ENCODE measurements at regions not wholly inside any gene's neighbourhood (a gene's known extent, or its start where the extent isn't known, plus 50 kb on each side); places are given as distances from the start of the nearest gene placed in this dataset.

DNA sequence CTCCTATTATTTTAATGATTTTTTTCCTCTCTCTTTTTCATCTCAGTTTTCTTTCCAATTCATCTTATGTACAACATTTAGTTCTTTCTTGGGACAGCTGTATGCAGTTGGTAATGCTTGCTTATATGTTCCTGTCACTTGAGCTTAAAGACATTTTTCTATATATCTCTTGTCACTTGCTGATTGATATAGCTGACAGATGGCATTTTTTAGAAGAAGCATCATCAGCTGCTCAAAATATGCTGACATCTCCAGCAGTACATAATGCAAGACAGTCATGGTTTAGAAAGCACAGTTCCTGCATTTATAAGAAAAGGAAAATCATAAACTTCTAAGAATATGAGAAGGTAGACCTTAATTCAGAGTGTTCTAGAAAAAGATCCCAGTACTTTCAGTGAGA lies 56.5 kb downstream of the DCAF8L1 start:
- no peak overlapping the region for H3K9ac ChIP-seq (ENCODE audit: low read length)
- H3K4me2 ChIP-seq (ENCODE audit: low read length) = no peak overlapping the region
- DNase-seq = no peak
- H3K56ac ChIP-seq (ENCODE audit: low read length) = no peak overlapping the region
- H2BK120ac ChIP-seq (ENCODE audit: low read depth, low read length) = no peak overlapping the region
- no peaks in the 10 kb centered on the region for H3K36me3 ChIP-seq (ENCODE audit: control insufficient read depth, insufficient read depth, low read length)
- H4K5ac ChIP-seq (ENCODE audit: low read length) = no peak overlapping the region
- no peak overlapping the region for H3K4ac ChIP-seq (ENCODE audit: low read depth, low read length)
- H2BK15ac ChIP-seq (replicated peaks; ENCODE audit: low read depth) = no peak overlapping the region
- no peaks in the 10 kb centered on the region for H3K79me1 ChIP-seq (ENCODE audit: low read length)
- H4K8ac ChIP-seq (ENCODE audit: low read depth, low read length) = no peak overlapping the region
- no peaks in the 10 kb centered on the region for H3K27me3 ChIP-seq (ENCODE audit: insufficient read depth, low read length, poor library complexity)
- H3K27ac ChIP-seq (ENCODE audit: low read depth, low read length) = no peak overlapping the region
- H3K18ac ChIP-seq (ENCODE audit: low read length) = no peak overlapping the region
- H3K4me3 ChIP-seq (ENCODE audit: low read length) = no peak overlapping the region
- H3K23ac ChIP-seq (ENCODE audit: low read length) = no peak overlapping the region
- H3K79me2 ChIP-seq (ENCODE audit: control insufficient read depth, insufficient read depth, low read length) = no peaks in the 10 kb centered on the region
- no peaks in the 10 kb centered on the region for H3K4me1 ChIP-seq (ENCODE audit: control insufficient read depth, low read depth, low read length)
- no peak overlapping the region for H2BK5ac ChIP-seq (ENCODE audit: low read length)
- no peak overlapping the region for H2AK5ac ChIP-seq (ENCODE audit: low read length)

DNA sequence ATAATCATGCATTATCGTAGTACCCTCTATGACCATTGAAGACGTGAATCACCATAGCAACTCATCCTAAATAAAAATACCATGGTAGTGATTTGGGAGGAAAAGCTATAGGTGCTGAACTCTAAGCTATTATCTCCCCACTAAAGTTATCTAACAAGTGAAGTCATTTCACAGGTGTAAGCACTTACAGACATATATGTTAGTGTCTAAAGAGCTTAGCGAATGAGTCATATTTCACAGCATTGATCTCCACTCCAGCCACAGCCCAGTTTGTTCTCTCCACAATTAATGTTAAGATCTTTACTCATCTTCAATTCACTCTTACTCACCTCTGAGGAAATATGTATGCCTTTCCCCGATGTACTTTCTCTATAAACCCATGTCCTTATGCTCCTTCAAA lies 57.0 kb downstream of the DCAF8L1 start:
- no peaks in the 10 kb centered on the region for H3K4me1 ChIP-seq (ENCODE audit: control insufficient read depth, low read depth, low read length)
- no peak overlapping the region for H2BK120ac ChIP-seq (ENCODE audit: low read depth, low read length)
- no peak overlapping the region for H2BK15ac ChIP-seq (replicated peaks; ENCODE audit: low read depth)
- no peak overlapping the region for H2BK5ac ChIP-seq (ENCODE audit: low read length)
- H3K27ac ChIP-seq (ENCODE audit: low read depth, low read length) = no peak overlapping the region
- no peak overlapping the region for H3K56ac ChIP-seq (ENCODE audit: low read length)
- no peak overlapping the region for H3K4me2 ChIP-seq (ENCODE audit: low read length)
- H3K27me3 ChIP-seq (ENCODE audit: insufficient read depth, low read length, poor library complexity) = no peaks in the 10 kb centered on the region
- H4K5ac ChIP-seq (ENCODE audit: low read length) = no peak overlapping the region
- no peaks in the 10 kb centered on the region for H3K79me2 ChIP-seq (ENCODE audit: control insufficient read depth, insufficient read depth, low read length)
- no CpG with 5 or more reads among the region's 4 CpGs for WGBS (ENCODE audit: extremely low coverage, insufficient coverage, low lambda C conversion rate)
- no peak overlapping the region for H3K18ac ChIP-seq (ENCODE audit: low read length)
- no peak for DNase-seq
- no peak overlapping the region for H3K4ac ChIP-seq (ENCODE audit: low read depth, low read length)
- no peak overlapping the region for H3K4me3 ChIP-seq (ENCODE audit: low read length)
- H3K79me1 ChIP-seq (ENCODE audit: low read length) = no peaks in the 10 kb centered on the region
- no peak overlapping the region for H3K9ac ChIP-seq (ENCODE audit: low read length)
- H3K23ac ChIP-seq (ENCODE audit: low read length) = no peak overlapping the region
- no peak overlapping the region for H4K8ac ChIP-seq (ENCODE audit: low read depth, low read length)
- H2AK5ac ChIP-seq (ENCODE audit: low read length) = no peak overlapping the region
- H3K36me3 ChIP-seq (ENCODE audit: control insufficient read depth, insufficient read depth, low read length) = no peaks in the 10 kb centered on the region

DNA sequence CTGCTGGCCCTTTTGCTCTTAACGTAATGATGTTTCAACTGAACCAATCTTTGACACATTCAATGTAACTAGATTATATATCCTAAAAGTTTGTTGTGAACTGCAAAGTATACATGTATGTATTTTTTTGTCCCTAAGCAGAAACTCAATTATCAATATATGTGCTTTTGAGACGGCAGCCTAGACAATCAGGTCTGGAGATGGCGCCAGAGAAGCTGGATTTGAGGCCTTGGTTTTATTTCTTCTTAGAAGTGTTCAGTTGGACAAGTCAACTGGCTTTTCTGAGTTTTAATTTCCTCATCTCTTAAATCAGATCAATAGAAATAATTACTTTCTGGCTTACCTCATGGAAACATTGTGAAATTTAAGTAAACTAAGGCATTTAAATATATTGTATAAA lies 62.5 kb downstream of the DCAF8L1 start:
- no peak overlapping the region for H3K4ac ChIP-seq (ENCODE audit: low read depth, low read length)
- H3K23ac ChIP-seq (ENCODE audit: low read length) = no peak overlapping the region
- DNase-seq = peak; percentile 3
- H4K8ac ChIP-seq (ENCODE audit: low read depth, low read length) = no peak overlapping the region
- H3K27ac ChIP-seq (ENCODE audit: low read depth, low read length) = no peak overlapping the region
- no peak overlapping the region for H3K4me3 ChIP-seq (ENCODE audit: low read length)
- H2BK120ac ChIP-seq (ENCODE audit: low read depth, low read length) = no peak overlapping the region
- no peak overlapping the region for H3K4me2 ChIP-seq (ENCODE audit: low read length)
- H3K79me2 ChIP-seq (ENCODE audit: control insufficient read depth, insufficient read depth, low read length) = no peaks in the 10 kb centered on the region
- no peak overlapping the region for H2BK5ac ChIP-seq (ENCODE audit: low read length)
- no peaks in the 10 kb centered on the region for H3K36me3 ChIP-seq (ENCODE audit: control insufficient read depth, insufficient read depth, low read length)
- no CpG with 5 or more reads among the region's 3 CpGs for WGBS (ENCODE audit: extremely low coverage, insufficient coverage, low lambda C conversion rate)
- H3K9ac ChIP-seq (ENCODE audit: low read length) = no peak overlapping the region
- H3K79me1 ChIP-seq (ENCODE audit: low read length) = no peaks in the 10 kb centered on the region
- H2AK5ac ChIP-seq (ENCODE audit: low read length) = no peak overlapping the region
- no peaks in the 10 kb centered on the region for H3K27me3 ChIP-seq (ENCODE audit: insufficient read depth, low read length, poor library complexity)
- H2BK15ac ChIP-seq (replicated peaks; ENCODE audit: low read depth) = no peak overlapping the region
- no peak overlapping the region for H3K56ac ChIP-seq (ENCODE audit: low read length)
- H3K18ac ChIP-seq (ENCODE audit: low read length) = no peak overlapping the region
- no peak overlapping the region for H4K5ac ChIP-seq (ENCODE audit: low read length)
- H3K4me1 ChIP-seq (ENCODE audit: control insufficient read depth, low read depth, low read length) = no peaks in the 10 kb centered on the region

DNA sequence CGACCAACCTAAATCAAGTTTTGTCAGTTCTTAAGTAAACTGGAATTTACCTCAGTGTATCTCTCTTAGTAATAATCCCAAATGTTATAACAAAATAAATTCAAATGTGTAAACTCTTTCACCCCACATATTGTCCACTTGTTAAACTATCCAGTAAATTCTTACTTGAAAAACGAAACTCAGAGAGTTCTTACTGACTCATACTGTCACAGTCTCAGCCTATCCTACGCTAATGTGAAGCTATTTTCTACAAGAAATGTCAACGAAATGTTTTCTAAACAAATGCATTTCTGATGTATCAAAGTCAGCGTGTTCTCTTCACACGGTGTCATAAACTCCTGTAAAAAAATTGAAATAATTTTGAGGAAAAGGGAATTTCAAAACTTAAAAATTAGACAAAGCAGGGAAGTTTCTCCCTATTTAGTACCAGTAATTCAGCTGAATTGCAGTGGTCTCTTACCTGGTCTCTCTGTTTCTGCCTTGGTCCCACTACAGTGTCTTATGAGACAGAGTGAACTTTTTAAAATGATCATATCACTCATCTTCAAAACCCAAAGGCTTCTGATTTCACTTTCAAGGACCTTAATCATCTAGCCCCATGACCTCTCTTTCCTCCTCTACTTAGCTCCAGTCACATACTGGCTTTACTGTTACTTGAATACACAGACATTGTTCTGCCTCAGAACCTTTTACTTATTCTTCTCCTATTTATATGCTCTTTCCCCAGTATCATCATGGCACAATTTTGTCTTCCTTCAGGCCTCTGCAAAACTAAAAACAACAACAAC lies 63.3 kb downstream of the DCAF8L1 start:
- no peak overlapping the region for H3K23ac ChIP-seq (ENCODE audit: low read length)

DNA sequence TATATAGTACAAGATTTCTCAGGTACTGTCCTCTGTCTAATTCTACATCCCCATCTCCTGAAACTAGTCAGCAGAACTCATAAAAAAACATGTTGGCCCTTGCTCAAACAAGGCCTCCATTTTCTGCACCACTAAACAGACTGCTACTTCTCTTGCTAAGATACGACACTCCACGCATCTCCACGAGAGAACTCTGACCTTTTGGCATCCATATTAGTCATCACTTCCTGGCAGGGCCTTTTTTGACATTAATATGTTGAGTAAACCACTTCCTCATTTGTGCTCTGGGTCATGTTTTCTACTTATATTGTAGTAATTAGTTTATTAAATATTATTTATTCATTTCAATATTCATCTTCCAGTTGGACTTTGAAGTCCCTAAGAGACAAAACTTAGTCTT lies 65.6 kb downstream of the DCAF8L1 start:
- no peak for DNase-seq
- H3K36me3 ChIP-seq (ENCODE audit: control insufficient read depth, insufficient read depth, low read length) = no peaks in the 10 kb centered on the region
- no peak overlapping the region for H3K18ac ChIP-seq (ENCODE audit: low read length)
- no peak overlapping the region for H2BK120ac ChIP-seq (ENCODE audit: low read depth, low read length)
- no CpG with 5 or more reads among the region's 3 CpGs for WGBS (ENCODE audit: extremely low coverage, insufficient coverage, low lambda C conversion rate)
- no peaks in the 10 kb centered on the region for H3K79me2 ChIP-seq (ENCODE audit: control insufficient read depth, insufficient read depth, low read length)
- H3K27ac ChIP-seq (ENCODE audit: low read depth, low read length) = no peak overlapping the region
- no peak overlapping the region for H4K5ac ChIP-seq (ENCODE audit: low read length)
- no peak overlapping the region for H3K4me3 ChIP-seq (ENCODE audit: low read length)
- H2BK15ac ChIP-seq (replicated peaks; ENCODE audit: low read depth) = no peak overlapping the region
- no peak overlapping the region for H3K4me2 ChIP-seq (ENCODE audit: low read length)
- no peak overlapping the region for H3K23ac ChIP-seq (ENCODE audit: low read length)
- H3K4me1 ChIP-seq (ENCODE audit: control insufficient read depth, low read depth, low read length) = no peaks in the 10 kb centered on the region
- H4K8ac ChIP-seq (ENCODE audit: low read depth, low read length) = no peak overlapping the region
- H3K9ac ChIP-seq (ENCODE audit: low read length) = no peak overlapping the region
- H2BK5ac ChIP-seq (ENCODE audit: low read length) = no peak overlapping the region
- no peaks in the 10 kb centered on the region for H3K79me1 ChIP-seq (ENCODE audit: low read length)
- H3K27me3 ChIP-seq (ENCODE audit: insufficient read depth, low read length, poor library complexity) = no peaks in the 10 kb centered on the region
- H2AK5ac ChIP-seq (ENCODE audit: low read length) = no peak overlapping the region
- H3K56ac ChIP-seq (ENCODE audit: low read length) = no peak overlapping the region
- no peak overlapping the region for H3K4ac ChIP-seq (ENCODE audit: low read depth, low read length)

More for the DNA sequence above, 63.3 kb downstream of the DCAF8L1 start:
- Histone ChIP-seq H3K9ac (ENCODE audit: low read length) (no peak overlapping the region), H3K56ac (ENCODE audit: low read length) (no peak overlapping the region), H3K79me2 (ENCODE audit: control insufficient read depth, insufficient read depth, low read length) (no peaks in the 10 kb centered on the region), H3K18ac (ENCODE audit: low read length) (no peak overlapping the region), H3K27me3 (ENCODE audit: insufficient read depth, low read length, poor library complexity) (no peaks in the 10 kb centered on the region), H2BK15ac (replicated peaks; ENCODE audit: low read depth) (no peak overlapping the region), H3K4me2 (ENCODE audit: low read length) (no peak overlapping the region), H4K8ac (ENCODE audit: low read depth, low read length) (no peak overlapping the region), H3K4ac (ENCODE audit: low read depth, low read length) (no peak overlapping the region), H2BK120ac (ENCODE audit: low read depth, low read length) (no peak overlapping the region), H3K79me1 (ENCODE audit: low read length) (no peaks in the 10 kb centered on the region), H3K4me1 (ENCODE audit: control insufficient read depth, low read depth, low read length) (no peaks in the 10 kb centered on the region), H3K36me3 (ENCODE audit: control insufficient read depth, insufficient read depth, low read length) (no peaks in the 10 kb centered on the region), H4K5ac (ENCODE audit: low read length) (no peak overlapping the region), H2BK5ac (ENCODE audit: low read length) (no peak overlapping the region), H2AK5ac (ENCODE audit: low read length) (no peak overlapping the region), H3K4me3 (ENCODE audit: low read length) (no peak overlapping the region), H3K27ac (ENCODE audit: low read depth, low read length) (no peak overlapping the region)
- no CpG with 5 or more reads among the region's 6 CpGs for whole genome bisulfite sequencing (ENCODE audit: extremely low coverage, insufficient coverage, low lambda C conversion rate)
- DNase-seq = no peak

DNA sequence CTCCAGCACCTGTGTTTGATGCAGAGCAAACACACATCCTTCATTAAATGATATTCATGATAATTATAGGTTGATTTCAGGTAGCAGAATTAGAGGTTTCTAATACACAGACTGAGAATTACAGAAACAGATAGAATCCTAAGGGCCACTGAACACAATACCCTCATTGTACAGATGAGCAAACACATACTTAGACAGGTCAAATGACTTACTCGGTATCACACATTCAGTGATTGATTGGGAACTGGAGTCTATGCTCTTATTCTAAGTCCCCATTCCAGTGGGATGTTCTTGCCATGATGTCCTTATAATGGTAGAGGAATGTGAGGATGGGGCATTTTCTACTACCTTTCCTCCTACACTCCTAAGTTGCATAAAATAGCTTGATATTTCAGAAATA lies 70.8 kb downstream of the DCAF8L1 start:
- Histone ChIP-seq H3K18ac (ENCODE audit: low read length) (no peak overlapping the region), H3K4me1 (ENCODE audit: control insufficient read depth, low read depth, low read length) (no peaks in the 10 kb centered on the region), H2BK15ac (replicated peaks; ENCODE audit: low read depth) (no peak overlapping the region), H2BK5ac (ENCODE audit: low read length) (no peak overlapping the region), H2AK5ac (ENCODE audit: low read length) (no peak overlapping the region), H3K79me2 (ENCODE audit: control insufficient read depth, insufficient read depth, low read length) (no peaks in the 10 kb centered on the region), H3K27ac (ENCODE audit: low read depth, low read length) (no peak overlapping the region), H3K9ac (ENCODE audit: low read length) (no peak overlapping the region), H4K8ac (ENCODE audit: low read depth, low read length) (no peak overlapping the region), H3K79me1 (ENCODE audit: low read length) (no peaks in the 10 kb centered on the region), H3K4me3 (ENCODE audit: low read length) (no peak overlapping the region), H3K36me3 (ENCODE audit: control insufficient read depth, insufficient read depth, low read length) (no peaks in the 10 kb centered on the region), H4K5ac (ENCODE audit: low read length) (no peak overlapping the region), H3K23ac (ENCODE audit: low read length) (no peak overlapping the region), H3K4ac (ENCODE audit: low read depth, low read length) (no peak overlapping the region), H3K56ac (ENCODE audit: low read length) (no peak overlapping the region), H3K27me3 (ENCODE audit: insufficient read depth, low read length, poor library complexity) (no peaks in the 10 kb centered on the region), H2BK120ac (ENCODE audit: low read depth, low read length) (no peak overlapping the region), H3K4me2 (ENCODE audit: low read length) (no peak overlapping the region)
- no peak for DNase-seq
- WGBS (ENCODE audit: extremely low coverage, insufficient coverage, low lambda C conversion rate) = no CpG with 5 or more reads among the region's 1 CpG
